ENCODE measurements at regions not wholly inside any gene's neighbourhood (a gene's known extent, or its start where the extent isn't known, plus 50 kb on each side); places are given as distances from the start of the nearest gene placed in this dataset.

- TF ChIP-seq, protein P1, sequence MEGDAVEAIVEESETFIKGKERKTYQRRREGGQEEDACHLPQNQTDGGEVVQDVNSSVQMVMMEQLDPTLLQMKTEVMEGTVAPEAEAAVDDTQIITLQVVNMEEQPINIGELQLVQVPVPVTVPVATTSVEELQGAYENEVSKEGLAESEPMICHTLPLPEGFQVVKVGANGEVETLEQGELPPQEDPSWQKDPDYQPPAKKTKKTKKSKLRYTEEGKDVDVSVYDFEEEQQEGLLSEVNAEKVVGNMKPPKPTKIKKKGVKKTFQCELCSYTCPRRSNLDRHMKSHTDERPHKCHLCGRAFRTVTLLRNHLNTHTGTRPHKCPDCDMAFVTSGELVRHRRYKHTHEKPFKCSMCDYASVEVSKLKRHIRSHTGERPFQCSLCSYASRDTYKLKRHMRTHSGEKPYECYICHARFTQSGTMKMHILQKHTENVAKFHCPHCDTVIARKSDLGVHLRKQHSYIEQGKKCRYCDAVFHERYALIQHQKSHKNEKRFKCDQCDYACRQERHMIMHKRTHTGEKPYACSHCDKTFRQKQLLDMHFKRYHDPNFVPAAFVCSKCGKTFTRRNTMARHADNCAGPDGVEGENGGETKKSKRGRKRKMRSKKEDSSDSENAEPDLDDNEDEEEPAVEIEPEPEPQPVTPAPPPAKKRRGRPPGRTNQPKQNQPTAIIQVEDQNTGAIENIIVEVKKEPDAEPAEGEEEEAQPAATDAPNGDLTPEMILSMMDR (IDR thresholded peaks at IDR 0.05) = no peak
- peaks cover 2% of the 10 kb centered on the region for H3K27me3 Mint-ChIP-seq
- no peaks in the 10 kb centered on the region for H3K9me3 Mint-ChIP-seq
- ChIA-PET CTCF (interaction anchor here (0.9 kb wide), 1 partner anchor 13 kb away, joined by 5 read pairs; no protein-coding TSS in a partner anchor), POLR2A (no interaction called here)
- H3K4me3 Mint-ChIP-seq = no peak overlapping the region
- H3K4me1 Mint-ChIP-seq = no peaks in the 10 kb centered on the region
- no peak overlapping the region for H3K27ac Mint-ChIP-seq
- intact Hi-C loops (cut with micrococcal nuclease) = no loop called here
- no peaks in the 10 kb centered on the region for H3K36me3 Mint-ChIP-seq (ENCODE audit: low read depth)
- no peak for ATAC-seq (ENCODE audit: low read depth)
- no peak for DNase-seq
These were observed 126.1 kb upstream of the NUDT7 start for GRCh38 chr16:77596261-77596660.

DNA sequence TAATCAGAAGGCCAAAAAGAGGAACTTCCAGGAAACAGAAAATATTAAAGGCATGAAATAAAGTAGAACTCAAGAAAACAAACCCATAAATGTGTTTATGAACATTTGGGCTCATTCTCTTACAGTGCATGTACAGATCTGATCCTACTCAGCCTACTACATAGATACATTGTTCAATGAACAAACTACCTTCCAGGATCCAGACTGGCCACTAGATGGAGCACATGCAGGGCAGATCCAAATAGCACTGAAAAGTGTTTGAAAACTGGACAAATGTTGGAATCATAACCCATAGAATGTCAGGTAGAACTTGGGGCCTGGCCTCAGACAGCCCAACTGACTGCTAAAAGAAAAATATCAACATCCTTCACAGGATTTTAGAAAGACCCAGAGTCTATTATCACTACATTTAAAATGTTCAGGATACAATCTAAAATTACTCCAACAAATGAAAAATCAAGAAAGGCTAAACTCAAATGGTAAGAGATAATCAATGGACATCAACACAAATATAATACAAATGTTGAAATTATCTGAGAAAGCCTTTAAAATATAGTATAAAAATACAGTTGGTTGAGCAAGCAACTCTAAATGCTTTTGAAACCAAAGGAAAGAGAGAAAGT is 122.4 kb upstream of the NUDT7 start:
- intact Hi-C loops (cut with micrococcal nuclease) = no loop called here
- ChIA-PET CTCF (no interaction called here), POLR2A (no interaction called here)
- H3K4me1 Mint-ChIP-seq = no peaks in the 10 kb centered on the region
- no peaks in the 10 kb centered on the region for H3K36me3 Mint-ChIP-seq (ENCODE audit: low read depth)
- no peak overlapping the region for H3K4me3 Mint-ChIP-seq
- no peak overlapping the region for H3K27ac Mint-ChIP-seq
- H3K9me3 Mint-ChIP-seq = no peaks in the 10 kb centered on the region
- ATAC-seq (ENCODE audit: low read depth) (no peak), DNase-seq (no peak)
- peaks cover 2% of the 10 kb centered on the region for H3K27me3 Mint-ChIP-seq
- TF ChIP-seq, protein P1 (IDR thresholded peaks at IDR 0.05) = no peak

- Mint-ChIP-seq H3K27ac (no peak overlapping the region), H3K36me3 (ENCODE audit: low read depth) (no peaks in the 10 kb centered on the region), H3K4me1 (no peaks in the 10 kb centered on the region), H3K9me3 (no peaks in the 10 kb centered on the region), H3K27me3 (peaks cover 2% of the 10 kb centered on the region), H3K4me3 (no peak overlapping the region)
- ATAC-seq (ENCODE audit: low read depth) (no peak), DNase-seq (no peak)
- TF ChIP-seq, protein P1 (IDR thresholded peaks at IDR 0.05) = no peak
- ChIA-PET CTCF (no interaction called here), POLR2A (no interaction called here)
- intact Hi-C loops (cut with micrococcal nuclease) = no loop called here
These were observed 121.8 kb upstream of the NUDT7 start for GRCh38 chr16:77600555-77600954.

- DNase-seq = no peak
- no peak for ATAC-seq (ENCODE audit: low read depth)
- ChIA-PET CTCF (no interaction called here), POLR2A (no interaction called here)
- Mint-ChIP-seq H3K27me3 (peaks cover 6% of the 10 kb centered on the region), H3K9me3 (no peaks in the 10 kb centered on the region), H3K27ac (no peak overlapping the region), H3K36me3 (ENCODE audit: low read depth) (no peaks in the 10 kb centered on the region), H3K4me1 (no peaks in the 10 kb centered on the region), H3K4me3 (no peak overlapping the region)
- intact Hi-C loops (cut with micrococcal nuclease) = no loop called here
- TF ChIP-seq, protein P1 (IDR thresholded peaks at IDR 0.05) = no peak
These were observed 118.7 kb upstream of the NUDT7 start for GRCh38 chr16:77603656-77604055.

- intact Hi-C loops (cut with micrococcal nuclease) = no loop called here
- CTCF ChIA-PET = no interaction called here
- ATAC-seq (ENCODE audit: low read depth) (no peak), DNase-seq (no peak)
- H3K4me1 Mint-ChIP-seq = no peaks in the 10 kb centered on the region
- TF ChIP-seq, protein P1 (IDR thresholded peaks at IDR 0.05) = no peak
- no peak overlapping the region for H3K27ac Mint-ChIP-seq
- no peaks in the 10 kb centered on the region for H3K36me3 Mint-ChIP-seq (ENCODE audit: low read depth)
- peaks cover 7% of the 10 kb centered on the region for H3K27me3 Mint-ChIP-seq
- H3K9me3 Mint-ChIP-seq = no peaks in the 10 kb centered on the region
- H3K4me3 Mint-ChIP-seq = no peak overlapping the region
- POLR2A ChIA-PET = no interaction called here
These were observed 111.8 kb upstream of the NUDT7 start for GRCh38 chr16:77610496-77610895.
